ENCODE measurements at regions not wholly inside any gene's neighbourhood (a gene's known extent, or its start where the extent isn't known, plus 50 kb on each side); places are given as distances from the start of the nearest gene placed in this dataset.
"Not testable (repeated sequence)": the region's sequence is repeated elsewhere in the genome, so short reads cannot be mapped to it uniquely, and the experiment has no call there.

DNA sequence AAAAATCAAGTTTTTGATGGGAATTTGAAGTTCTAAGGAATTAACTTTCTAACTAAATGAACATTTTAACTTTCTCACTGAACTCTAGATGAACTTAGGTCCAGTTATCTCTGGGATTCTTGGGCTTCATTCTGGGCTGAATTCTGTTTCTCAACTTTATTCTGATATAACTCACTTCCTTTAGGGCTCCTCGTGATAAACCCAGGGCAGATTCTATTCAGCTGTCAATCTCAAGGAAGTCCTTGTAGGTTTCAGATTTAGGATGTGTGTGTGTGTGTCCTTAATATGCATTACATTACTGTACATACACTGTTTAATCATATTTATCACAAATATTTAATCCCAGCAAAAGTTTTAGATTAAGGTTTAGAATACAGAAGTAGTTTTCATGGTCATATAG lies 344.3 kb downstream of the GATA3 start:
- Histone ChIP-seq H3K4me3 (ENCODE audit: low read length) (no peak overlapping the region), H3K9ac (ENCODE audit: low read length) (no peak overlapping the region), H3K27me3 (replicated peaks; ENCODE audit: control insufficient read depth, insufficient read depth, low read length) (no peaks in the 10 kb centered on the region), H3K4me1 (ENCODE audit: control insufficient read depth, insufficient read depth, low read length) (no peaks in the 10 kb centered on the region), H3K36me3 (ENCODE audit: control insufficient read depth, insufficient read depth, low read length, severe bottlenecking) (no peaks in the 10 kb centered on the region), H3K9me3 (ENCODE audit: control insufficient read depth, low read length) (no peaks in the 10 kb centered on the region)
- DNase-seq (ENCODE audit: low read depth), result no peak

- Histone ChIP-seq H3K9ac (ENCODE audit: low read length) (no peak overlapping the region), H3K36me3 (ENCODE audit: control insufficient read depth, insufficient read depth, low read length, severe bottlenecking) (no peaks in the 10 kb centered on the region), H3K4me1 (ENCODE audit: control insufficient read depth, insufficient read depth, low read length) (no peaks in the 10 kb centered on the region), H3K27me3 (replicated peaks; ENCODE audit: control insufficient read depth, insufficient read depth, low read length) (no peaks in the 10 kb centered on the region), H3K9me3 (ENCODE audit: control insufficient read depth, low read length) (no peaks in the 10 kb centered on the region), H3K4me3 (ENCODE audit: low read length) (no peak overlapping the region)
- no peak for DNase-seq (ENCODE audit: low read depth)
These were observed 345.7 kb downstream of the GATA3 start for GRCh38 chr10:8400151-8400550.

DNA sequence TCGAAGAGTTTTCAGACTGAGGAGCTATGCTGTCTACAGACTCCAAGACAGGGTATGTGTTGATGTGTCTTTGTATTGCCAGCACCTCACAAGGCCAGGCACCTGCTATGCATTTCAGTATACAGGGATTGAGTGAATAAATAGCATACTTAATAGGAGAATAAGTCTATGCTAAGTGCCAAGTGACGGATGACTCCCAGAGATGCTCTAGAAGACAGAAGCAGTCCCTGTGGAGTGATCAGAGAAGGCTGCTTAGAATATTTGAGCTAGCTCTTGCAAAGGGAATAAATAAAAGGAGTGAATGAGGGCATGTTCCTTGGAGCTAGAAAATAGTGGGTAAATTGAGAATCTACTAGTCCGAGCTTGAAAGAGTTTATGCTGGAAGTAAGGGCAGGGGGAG lies 346.4 kb downstream of the GATA3 start:
- no peaks in the 10 kb centered on the region for H3K36me3 ChIP-seq (ENCODE audit: control insufficient read depth, insufficient read depth, low read length, severe bottlenecking)

DNA sequence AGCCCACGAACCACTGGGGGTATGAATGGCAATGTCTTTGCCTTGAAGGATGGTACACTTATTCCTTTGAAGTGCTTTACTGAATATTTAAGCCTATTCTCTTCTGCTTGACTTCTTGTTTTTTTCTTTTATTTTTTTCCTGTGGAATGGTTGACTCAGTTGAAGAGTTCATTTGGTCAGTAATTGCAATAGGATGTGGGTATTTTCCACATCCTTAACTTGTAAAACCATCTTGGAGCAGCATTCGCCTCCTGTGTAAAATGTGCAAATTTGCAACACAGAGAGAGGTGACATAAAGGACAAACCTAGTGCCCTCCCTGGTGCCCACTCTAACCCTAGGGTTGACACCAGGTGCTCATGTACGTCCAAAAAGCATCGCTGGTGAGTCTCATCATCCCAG lies 347.0 kb downstream of the GATA3 start:
- no peak overlapping the region for H3K4me3 ChIP-seq (ENCODE audit: low read length)

More for the DNA sequence above, 346.4 kb downstream of the GATA3 start:
- Histone ChIP-seq H3K27me3 (replicated peaks; ENCODE audit: control insufficient read depth, insufficient read depth, low read length) (no peaks in the 10 kb centered on the region), H3K9ac (ENCODE audit: low read length) (no peak overlapping the region), H3K4me3 (ENCODE audit: low read length) (no peak overlapping the region), H3K9me3 (ENCODE audit: control insufficient read depth, low read length) (no peaks in the 10 kb centered on the region), H3K4me1 (ENCODE audit: control insufficient read depth, insufficient read depth, low read length) (no peaks in the 10 kb centered on the region)
- no peak for DNase-seq (ENCODE audit: low read depth)

DNA sequence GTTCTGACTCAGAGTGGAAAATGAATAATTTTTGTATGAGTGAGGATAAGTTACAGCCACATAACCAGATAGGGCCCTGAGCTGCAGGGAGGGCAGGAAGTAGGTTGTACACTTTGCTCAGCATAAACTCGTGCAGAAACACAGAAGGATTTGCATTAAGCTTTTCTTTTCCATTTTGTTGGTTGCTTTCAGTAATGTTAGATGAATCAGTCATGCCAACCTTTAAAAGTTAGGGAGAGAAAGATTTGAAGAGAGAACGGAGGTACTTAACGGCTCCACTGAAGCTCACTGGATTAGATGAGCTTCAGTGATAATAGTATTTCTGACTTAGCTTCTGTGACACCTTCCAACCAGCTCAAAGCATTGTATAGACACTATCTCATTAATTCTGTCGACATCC lies 348.1 kb downstream of the GATA3 start:
- H3K4me1 ChIP-seq (ENCODE audit: control insufficient read depth, insufficient read depth, low read length), result no peaks in the 10 kb centered on the region
- no peak overlapping the region for H3K9ac ChIP-seq (ENCODE audit: low read length)
- no peak for DNase-seq (ENCODE audit: low read depth)
- H3K4me3 ChIP-seq (ENCODE audit: low read length), result no peak overlapping the region
- no peaks in the 10 kb centered on the region for H3K9me3 ChIP-seq (ENCODE audit: control insufficient read depth, low read length)
- H3K27me3 ChIP-seq (replicated peaks; ENCODE audit: control insufficient read depth, insufficient read depth, low read length), result no peaks in the 10 kb centered on the region
- no peaks in the 10 kb centered on the region for H3K36me3 ChIP-seq (ENCODE audit: control insufficient read depth, insufficient read depth, low read length, severe bottlenecking)

More for the DNA sequence above, 347.0 kb downstream of the GATA3 start:
- Histone ChIP-seq H3K36me3 (ENCODE audit: control insufficient read depth, insufficient read depth, low read length, severe bottlenecking) (no peaks in the 10 kb centered on the region), H3K27me3 (replicated peaks; ENCODE audit: control insufficient read depth, insufficient read depth, low read length) (no peaks in the 10 kb centered on the region), H3K4me1 (ENCODE audit: control insufficient read depth, insufficient read depth, low read length) (no peaks in the 10 kb centered on the region), H3K9me3 (ENCODE audit: control insufficient read depth, low read length) (no peaks in the 10 kb centered on the region), H3K9ac (ENCODE audit: low read length) (no peak overlapping the region)
- DNase-seq (ENCODE audit: low read depth), result no peak

DNA sequence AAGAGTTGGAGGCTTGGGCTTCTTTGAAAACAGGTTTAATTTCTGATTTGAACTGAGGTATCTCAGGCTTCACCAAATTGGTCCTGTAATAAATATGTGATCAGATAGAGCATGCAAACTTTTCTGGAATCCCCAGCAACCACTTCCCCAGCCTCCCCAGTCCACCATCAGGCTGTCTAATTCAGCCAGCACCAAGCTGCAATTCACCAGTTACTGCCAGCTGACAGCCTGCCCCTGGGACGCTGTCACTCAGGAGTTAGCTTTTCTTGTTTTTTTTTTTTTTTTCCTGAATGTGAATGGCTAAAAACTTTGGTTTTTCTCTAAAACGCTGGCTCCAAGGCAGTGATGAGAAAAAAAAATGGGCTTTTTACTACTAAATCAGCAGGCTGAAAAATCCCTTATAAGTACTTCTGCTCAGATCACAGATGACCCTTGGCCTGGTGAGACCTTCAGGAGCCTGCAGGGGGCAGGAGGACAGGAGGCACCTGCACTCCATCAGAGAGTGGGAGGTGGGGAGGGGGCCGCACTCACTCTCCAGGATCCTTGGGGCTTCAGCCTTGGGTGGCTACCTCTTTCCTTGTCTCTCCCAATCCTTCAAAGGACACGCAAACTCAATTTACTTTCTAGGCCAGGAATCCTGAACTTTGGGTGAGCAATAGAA lies 349.4 kb downstream of the GATA3 start:
- Histone ChIP-seq H3K4me1 (ENCODE audit: control insufficient read depth, insufficient read depth, low read length) (no peaks in the 10 kb centered on the region), H3K27me3 (replicated peaks; ENCODE audit: control insufficient read depth, insufficient read depth, low read length) (no peaks in the 10 kb centered on the region), H3K4me3 (ENCODE audit: low read length) (no peak overlapping the region), H3K36me3 (ENCODE audit: control insufficient read depth, insufficient read depth, low read length, severe bottlenecking) (no peaks in the 10 kb centered on the region), H3K9ac (ENCODE audit: low read length) (no peak overlapping the region), H3K9me3 (ENCODE audit: control insufficient read depth, low read length) (no peaks in the 10 kb centered on the region)
- DNase-seq (ENCODE audit: low read depth), result no peak

DNA sequence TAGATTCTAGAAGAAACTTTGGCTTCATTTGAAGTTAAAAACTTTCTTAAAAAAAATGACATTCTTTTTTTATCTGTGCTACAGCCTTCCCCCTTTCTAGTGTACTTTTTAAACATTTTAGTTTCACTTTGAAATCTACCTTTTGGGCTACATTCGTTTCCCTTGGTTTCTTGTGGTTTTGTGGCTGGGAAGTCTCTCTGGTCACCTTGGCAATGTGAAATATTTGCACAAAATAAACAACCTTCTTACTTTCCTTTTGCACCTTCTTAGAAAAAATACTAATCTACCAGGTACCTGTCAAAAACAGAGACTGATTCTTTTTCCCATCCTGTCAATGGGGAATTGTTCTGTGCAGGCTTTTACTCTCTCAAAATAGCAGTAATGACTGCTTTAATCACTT lies 350.2 kb downstream of the GATA3 start:
- Histone ChIP-seq H3K9ac (ENCODE audit: low read length) (no peak overlapping the region), H3K36me3 (ENCODE audit: control insufficient read depth, insufficient read depth, low read length, severe bottlenecking) (no peaks in the 10 kb centered on the region), H3K4me1 (ENCODE audit: control insufficient read depth, insufficient read depth, low read length) (no peaks in the 10 kb centered on the region), H3K9me3 (ENCODE audit: control insufficient read depth, low read length) (no peaks in the 10 kb centered on the region), H3K27me3 (replicated peaks; ENCODE audit: control insufficient read depth, insufficient read depth, low read length) (no peaks in the 10 kb centered on the region), H3K4me3 (ENCODE audit: low read length) (no peak overlapping the region)
- DNase-seq (ENCODE audit: low read depth), result no peak

DNA sequence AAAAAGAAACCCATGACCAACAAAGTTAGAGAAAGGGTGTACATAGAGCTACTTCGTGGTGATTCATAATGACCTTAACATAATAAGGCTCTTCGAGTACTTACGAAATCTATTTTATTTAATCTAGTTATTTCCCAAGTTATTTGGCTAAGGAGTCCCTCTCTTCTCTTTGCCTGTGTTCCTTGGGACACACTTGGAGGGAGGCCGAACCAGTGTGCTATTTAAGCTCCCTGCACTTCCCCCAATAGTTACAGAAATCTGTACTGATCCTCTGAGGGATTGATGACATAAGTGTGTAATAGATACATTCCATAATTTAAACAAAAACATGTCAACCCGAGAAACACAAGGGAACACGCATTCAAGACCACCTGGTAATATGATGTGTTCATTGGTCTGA lies 351.1 kb downstream of the GATA3 start:
- H3K4me3 ChIP-seq (ENCODE audit: low read length), result no peak overlapping the region
- H3K27me3 ChIP-seq (replicated peaks; ENCODE audit: control insufficient read depth, insufficient read depth, low read length), result no peaks in the 10 kb centered on the region
- H3K9ac ChIP-seq (ENCODE audit: low read length), result no peak overlapping the region
- no peaks in the 10 kb centered on the region for H3K4me1 ChIP-seq (ENCODE audit: control insufficient read depth, insufficient read depth, low read length)
- no peaks in the 10 kb centered on the region for H3K9me3 ChIP-seq (ENCODE audit: control insufficient read depth, low read length)
- DNase-seq (ENCODE audit: low read depth), result no peak
- no peaks in the 10 kb centered on the region for H3K36me3 ChIP-seq (ENCODE audit: control insufficient read depth, insufficient read depth, low read length, severe bottlenecking)

DNA sequence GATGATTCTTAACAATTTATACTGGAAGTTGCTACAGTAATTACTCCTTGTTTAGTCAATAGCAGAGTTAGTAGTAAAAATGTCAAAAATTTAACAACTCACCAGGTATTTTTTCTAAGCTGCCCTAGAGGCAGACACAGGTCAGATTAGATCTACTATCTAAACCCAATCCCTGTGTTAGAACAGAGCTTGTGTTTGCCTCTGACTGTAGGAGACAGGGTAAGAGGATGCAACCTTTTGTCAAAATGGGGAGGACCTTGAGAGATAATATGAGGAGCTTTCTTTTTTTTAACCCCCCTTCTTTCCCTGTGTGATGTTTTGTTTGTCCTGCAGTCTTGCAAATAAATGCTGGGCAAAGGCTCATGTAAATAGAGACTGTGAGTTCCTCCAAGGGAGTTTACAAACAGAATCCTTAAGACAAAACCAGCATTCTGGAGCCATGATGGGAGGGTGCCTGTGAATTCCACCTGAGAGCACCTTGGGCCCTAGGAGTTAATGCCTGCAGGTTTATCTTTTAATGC lies 353.1 kb downstream of the GATA3 start:
- Histone ChIP-seq H3K9ac (ENCODE audit: low read length) (no peak overlapping the region), H3K36me3 (ENCODE audit: control insufficient read depth, insufficient read depth, low read length, severe bottlenecking) (no peaks in the 10 kb centered on the region), H3K9me3 (ENCODE audit: control insufficient read depth, low read length) (no peaks in the 10 kb centered on the region), H3K4me3 (ENCODE audit: low read length) (no peak overlapping the region), H3K4me1 (ENCODE audit: control insufficient read depth, insufficient read depth, low read length) (no peaks in the 10 kb centered on the region), H3K27me3 (replicated peaks; ENCODE audit: control insufficient read depth, insufficient read depth, low read length) (no peaks in the 10 kb centered on the region)
- DNase-seq (ENCODE audit: low read depth), result no peak

- H3K36me3 ChIP-seq (ENCODE audit: control insufficient read depth, insufficient read depth, low read length, severe bottlenecking), result no peaks in the 10 kb centered on the region
- no peaks in the 10 kb centered on the region for H3K4me1 ChIP-seq (ENCODE audit: control insufficient read depth, insufficient read depth, low read length)
- H3K27me3 ChIP-seq (replicated peaks; ENCODE audit: control insufficient read depth, insufficient read depth, low read length), result no peaks in the 10 kb centered on the region
- H3K9ac ChIP-seq (ENCODE audit: low read length), result no peak overlapping the region
- no peak overlapping the region for H3K4me3 ChIP-seq (ENCODE audit: low read length)
- no peaks in the 10 kb centered on the region for H3K9me3 ChIP-seq (ENCODE audit: control insufficient read depth, low read length)
- DNase-seq (ENCODE audit: low read depth), result no peak
These were observed 356.0 kb downstream of the GATA3 start for GRCh38 chr10:8410506-8410905.

GRCh38 chr10:8412541-8412940 lies 358.1 kb downstream of the GATA3 start:
- H3K27me3 ChIP-seq (replicated peaks; ENCODE audit: control insufficient read depth, insufficient read depth, low read length), result no peaks in the 10 kb centered on the region
- no peaks in the 10 kb centered on the region for H3K9me3 ChIP-seq (ENCODE audit: control insufficient read depth, low read length)
- DNase-seq (ENCODE audit: low read depth), result no peak
- H3K4me1 ChIP-seq (ENCODE audit: control insufficient read depth, insufficient read depth, low read length), result no peaks in the 10 kb centered on the region
- H3K9ac ChIP-seq (ENCODE audit: low read length), result no peak overlapping the region
- no peak overlapping the region for H3K4me3 ChIP-seq (ENCODE audit: low read length)
- H3K36me3 ChIP-seq (ENCODE audit: control insufficient read depth, insufficient read depth, low read length, severe bottlenecking), result no peaks in the 10 kb centered on the region

- H3K9ac ChIP-seq (ENCODE audit: low read length); H3K4me1 ChIP-seq (ENCODE audit: control insufficient read depth, insufficient read depth, low read length); H3K4me3 ChIP-seq (ENCODE audit: low read length); H3K36me3 ChIP-seq (ENCODE audit: control insufficient read depth, insufficient read depth, low read length, severe bottlenecking); DNase-seq (ENCODE audit: low read depth); H3K27me3 ChIP-seq (replicated peaks; ENCODE audit: control insufficient read depth, insufficient read depth, low read length); H3K9me3 ChIP-seq (ENCODE audit: control insufficient read depth, low read length): not testable (repeated sequence)
These were observed 360.5 kb downstream of the GATA3 start for GRCh38 chr10:8415029-8415428.
